GM19025 (cell line): ENCODE measurements at regions not wholly inside any gene's neighbourhood (a gene's known extent, or its start where the extent isn't known, plus 50 kb on each side); places are given as distances from the start of the nearest gene placed in this dataset.
A peak's percentile ranks its signal among the peaks of the same experiment; 100 is the strongest.
"Not testable (repeated sequence)": the region's sequence is repeated elsewhere in the genome, so short reads cannot be mapped to it uniquely, and the experiment has no call there.

Experiments used
- ATAC-seq: cut with Tn5 transposase; IDR thresholded peaks from one replicate; pipeline ENCODE4 v1.9.1; 2021; ENCODE audit warnings: mild to moderate bottlenecking, low read depth, moderate library complexity; ENCODE audit not compliant: unreplicated experiment

DNA sequence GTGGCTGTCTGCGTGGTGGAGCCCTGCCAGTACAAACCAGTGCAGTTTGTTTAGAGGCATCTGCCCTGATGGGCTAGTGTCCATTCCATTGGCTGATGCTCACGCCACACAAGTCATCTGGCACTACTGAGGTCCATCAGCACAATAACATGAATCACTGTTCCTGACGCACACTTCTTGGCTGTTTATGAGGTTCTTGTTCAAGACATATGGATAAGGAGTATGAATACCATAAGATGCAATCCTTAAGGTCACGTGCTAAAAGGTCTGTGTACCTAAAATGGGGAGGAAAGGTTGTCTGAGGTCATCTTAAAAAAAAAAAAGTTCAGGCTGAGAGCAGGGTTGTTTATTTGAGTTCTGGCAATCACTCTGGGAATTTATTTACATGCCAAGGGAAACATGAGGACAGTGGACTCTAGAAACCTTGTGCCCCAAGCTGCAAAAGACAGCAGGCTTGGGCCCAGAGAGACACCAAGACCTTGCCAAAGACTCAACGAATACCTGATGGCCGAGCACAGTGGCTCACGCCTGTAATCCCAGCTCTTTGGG lies 54.1 kb upstream of the SHLD1 start:
- no peak for ATAC-seq

DNA sequence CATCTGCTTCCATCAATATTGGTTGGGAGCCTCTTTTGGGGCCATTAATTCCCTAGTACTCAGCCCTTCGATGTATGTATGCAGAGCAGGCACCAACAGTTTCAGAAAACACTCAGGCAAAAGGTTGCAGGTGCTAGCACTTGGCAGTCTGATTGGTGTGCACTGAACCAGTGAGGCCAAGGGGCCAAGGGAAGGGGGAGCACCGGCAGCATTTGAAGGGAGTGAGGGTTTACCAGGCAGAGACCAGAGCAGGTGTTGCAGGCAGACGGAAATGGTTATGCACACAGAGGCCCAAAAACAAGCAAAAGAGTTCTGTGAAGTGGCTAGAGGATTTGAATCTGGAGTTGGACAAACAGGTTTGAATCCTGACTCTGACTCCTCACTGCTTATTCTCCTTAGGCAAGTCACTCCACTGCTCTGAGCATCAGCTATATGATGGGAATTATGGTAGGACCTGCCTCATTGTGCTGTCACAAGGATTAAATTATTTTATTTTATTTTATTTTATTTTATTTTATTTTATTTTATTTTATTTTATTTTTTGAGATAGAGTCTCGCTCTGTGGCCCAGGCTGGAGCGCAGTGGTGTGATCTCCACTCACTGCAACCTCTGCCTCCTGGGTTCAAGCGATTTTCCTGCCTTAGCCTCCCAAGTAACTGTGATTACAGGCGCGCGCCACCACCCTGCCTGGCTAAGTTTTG lies 58.1 kb upstream of the SHLD1 start:
- peak; percentile 91 for ATAC-seq

DNA sequence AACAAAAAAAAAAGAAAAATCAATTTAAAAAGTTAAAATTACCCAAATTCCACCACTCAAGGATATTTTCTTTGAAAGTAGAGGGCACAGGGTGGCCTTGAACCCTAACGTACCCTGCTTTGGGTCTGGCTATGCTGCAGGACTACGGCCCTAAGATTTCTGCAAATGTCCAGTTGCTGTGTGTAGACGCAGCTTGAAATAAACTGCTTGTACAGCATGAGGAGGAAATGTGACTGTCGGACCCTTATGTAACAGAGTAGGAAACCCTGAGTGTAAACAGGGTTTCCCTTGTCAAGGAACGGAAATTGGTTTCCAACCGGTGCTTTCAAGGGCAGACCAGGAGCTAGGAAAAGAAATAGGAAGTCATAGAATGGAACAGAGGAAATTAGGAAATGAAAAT lies 60.7 kb upstream of the SHLD1 start:
- ATAC-seq = no peak

DNA sequence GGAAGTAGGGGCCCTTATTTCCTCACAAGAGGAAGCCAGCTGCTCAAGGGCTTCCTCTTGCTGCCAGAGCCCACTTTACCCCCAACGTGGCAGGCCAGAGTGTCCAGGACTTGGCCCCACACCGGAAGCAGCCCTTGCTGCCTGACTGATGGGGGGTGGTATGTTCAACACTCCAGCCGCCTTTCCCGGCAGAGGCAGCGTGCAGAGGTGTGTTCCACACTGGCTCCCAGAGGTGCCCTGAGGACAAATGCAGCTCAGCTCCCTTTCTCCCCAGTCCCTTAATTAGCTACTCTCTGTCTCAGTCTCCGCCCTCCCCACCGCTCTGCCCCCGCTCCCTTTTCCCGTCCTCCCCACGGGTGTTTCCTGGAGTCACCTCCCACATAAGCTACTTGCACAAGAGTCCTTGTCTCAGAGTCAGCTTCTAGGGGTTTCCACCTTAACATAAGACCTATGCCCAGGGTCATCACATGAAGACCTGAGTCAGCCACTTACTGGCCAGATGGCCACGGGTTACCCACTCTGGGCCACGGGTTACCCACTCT lies 61.7 kb upstream of the SHLD1 start:
- no peak for ATAC-seq

DNA sequence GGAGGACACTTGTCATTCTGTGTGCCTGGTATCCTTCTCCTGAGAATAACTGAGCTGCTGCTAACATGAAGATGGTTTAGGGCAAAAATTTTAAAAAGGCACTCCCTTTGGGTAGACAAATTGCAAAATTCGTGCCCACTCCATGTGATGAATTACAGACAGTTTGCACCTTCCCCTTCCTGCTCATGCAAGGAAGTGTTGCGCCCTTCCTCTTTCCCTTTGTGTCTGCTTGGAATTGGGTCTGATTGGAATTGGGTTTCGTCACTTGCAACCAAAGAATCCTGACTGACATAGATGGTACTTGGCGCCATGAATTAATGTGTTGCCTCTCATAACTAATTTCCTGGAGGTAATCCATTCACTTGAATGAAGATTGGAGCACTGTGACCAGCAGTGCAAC lies 62.3 kb upstream of the SHLD1 start:
- ATAC-seq = no peak

DNA sequence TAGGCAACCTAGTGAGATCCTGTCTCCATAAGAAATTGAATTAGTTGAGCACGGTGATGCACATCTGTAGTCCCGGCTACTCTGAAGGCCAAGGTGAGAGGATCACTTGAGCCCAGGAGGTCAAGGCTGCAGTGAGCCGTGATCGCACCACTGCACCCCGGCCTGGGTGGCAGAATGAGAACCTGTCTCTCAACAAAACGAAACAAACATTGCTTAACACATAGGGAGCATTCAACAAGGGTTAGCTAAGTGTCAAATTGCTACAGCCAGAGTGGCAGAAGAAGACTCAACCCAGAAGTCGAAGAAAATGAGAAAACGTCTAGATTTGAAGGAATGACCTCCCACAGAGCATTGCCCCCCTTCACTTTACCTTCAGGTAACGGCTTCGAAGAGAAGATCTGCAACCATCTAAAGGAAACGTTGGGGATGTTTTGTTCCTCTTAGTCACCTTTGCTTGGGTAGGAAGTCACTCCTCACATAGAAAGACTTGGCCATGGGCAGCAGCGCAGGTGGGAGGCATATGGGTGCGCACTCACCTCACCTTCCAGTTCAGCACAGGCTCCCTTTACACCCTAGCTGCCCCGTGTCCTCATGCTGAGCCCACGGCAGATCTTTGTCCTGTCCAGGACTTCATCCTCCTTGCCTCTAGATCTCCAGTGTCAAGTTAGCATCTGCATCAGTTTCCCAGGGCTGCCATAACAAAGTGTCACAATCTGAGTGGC lies 63.7 kb upstream of the SHLD1 start:
- no peak for ATAC-seq

DNA sequence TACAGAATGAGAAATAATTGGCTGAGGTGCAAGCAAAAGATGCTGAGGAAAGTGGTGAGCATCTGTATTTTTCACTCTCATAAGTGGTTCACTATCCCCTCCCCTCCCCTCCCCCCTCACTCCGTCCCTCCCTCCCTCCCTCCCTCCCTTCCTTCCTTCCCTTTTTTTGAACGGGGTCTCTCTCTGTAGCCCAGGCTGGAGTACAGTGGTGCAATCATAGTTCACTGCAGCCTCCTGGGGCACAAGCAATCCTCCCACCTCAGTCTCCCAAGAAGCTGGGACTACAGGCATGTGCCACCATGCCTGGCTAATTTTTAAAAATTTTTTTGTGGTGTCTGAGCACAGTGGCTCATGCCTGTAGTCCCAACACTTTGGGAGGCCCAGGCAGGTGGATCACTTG lies 67.6 kb upstream of the SHLD1 start:
- ATAC-seq = not testable (repeated sequence)

DNA sequence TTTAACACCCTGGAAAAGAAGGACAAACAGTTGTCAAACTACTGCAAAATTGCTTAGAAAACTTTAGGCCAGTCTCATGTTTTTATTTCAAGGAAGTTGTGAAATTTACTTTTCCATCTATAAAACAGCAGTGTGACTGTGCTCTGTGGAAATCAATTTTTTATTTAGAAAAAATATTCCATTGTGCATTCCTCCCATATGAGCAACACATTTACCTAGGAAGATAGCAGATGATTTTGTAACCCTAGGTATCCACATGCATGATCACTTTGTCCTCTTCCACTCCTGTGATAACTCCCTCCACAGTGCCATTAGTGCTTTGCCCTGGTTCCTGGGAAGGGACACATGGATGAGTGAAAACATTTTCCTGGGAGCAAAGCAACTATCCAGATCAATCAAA lies 69.4 kb upstream of the GPCPD1 start:
- ATAC-seq = no peak

DNA sequence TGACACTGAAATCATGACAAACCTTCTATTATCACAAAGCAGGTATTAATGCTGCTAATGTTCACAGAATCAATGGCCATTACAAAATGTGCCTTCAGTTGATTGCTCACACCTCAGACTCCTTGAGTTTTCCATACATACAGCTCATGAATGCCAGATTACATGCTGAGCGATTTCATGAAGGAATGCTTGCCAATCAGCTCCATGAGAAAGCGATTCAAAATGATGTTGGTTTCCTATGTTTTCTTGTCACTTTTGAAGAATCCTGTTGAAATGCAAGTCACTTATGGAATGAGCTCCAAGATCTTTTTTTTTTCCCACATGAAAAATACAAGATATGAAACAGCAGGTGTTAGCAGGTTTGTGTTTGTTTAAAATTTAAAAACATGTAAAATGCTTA lies 68.0 kb upstream of the GPCPD1 start:
- ATAC-seq = no peak

DNA sequence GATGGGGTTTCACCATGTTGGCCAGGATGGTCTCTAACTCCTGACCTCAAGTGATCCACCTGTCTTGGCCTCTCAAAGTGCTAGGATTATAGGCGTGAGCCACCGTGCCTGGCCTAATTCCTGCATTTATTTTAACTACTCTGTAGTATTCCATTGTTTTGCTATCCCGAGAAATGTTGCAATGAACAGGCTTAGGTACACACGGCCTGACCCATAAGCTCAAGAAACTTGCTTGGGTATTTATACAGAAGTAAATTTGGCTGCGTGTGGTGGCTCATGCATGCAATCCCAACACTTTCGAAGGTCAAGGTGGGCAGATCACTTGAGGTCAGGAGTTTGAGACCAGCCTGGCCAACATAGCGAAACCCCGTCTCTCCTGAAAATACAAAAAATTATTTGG lies 67.1 kb upstream of the GPCPD1 start:
- not testable (repeated sequence) for ATAC-seq

DNA sequence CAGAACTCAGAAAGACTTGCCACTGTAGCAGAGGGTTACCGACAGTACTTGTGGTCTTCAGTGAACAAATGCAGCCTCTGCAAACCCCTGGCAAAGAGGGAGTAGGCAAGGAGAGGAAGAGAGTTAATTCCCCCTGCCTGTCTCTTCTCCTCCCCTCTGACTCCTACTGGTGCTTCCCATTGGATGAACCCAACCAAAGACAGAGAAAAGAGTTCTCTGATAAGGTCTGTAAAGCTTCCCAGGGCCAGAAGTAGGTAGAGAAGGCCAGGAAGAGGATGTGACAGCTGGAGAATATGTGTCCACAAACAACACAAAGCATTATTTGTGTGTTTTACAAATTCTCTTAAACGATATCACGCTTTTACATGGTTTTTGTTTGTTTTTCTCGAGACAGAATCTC lies 66.6 kb upstream of the GPCPD1 start:
- no peak for ATAC-seq

DNA sequence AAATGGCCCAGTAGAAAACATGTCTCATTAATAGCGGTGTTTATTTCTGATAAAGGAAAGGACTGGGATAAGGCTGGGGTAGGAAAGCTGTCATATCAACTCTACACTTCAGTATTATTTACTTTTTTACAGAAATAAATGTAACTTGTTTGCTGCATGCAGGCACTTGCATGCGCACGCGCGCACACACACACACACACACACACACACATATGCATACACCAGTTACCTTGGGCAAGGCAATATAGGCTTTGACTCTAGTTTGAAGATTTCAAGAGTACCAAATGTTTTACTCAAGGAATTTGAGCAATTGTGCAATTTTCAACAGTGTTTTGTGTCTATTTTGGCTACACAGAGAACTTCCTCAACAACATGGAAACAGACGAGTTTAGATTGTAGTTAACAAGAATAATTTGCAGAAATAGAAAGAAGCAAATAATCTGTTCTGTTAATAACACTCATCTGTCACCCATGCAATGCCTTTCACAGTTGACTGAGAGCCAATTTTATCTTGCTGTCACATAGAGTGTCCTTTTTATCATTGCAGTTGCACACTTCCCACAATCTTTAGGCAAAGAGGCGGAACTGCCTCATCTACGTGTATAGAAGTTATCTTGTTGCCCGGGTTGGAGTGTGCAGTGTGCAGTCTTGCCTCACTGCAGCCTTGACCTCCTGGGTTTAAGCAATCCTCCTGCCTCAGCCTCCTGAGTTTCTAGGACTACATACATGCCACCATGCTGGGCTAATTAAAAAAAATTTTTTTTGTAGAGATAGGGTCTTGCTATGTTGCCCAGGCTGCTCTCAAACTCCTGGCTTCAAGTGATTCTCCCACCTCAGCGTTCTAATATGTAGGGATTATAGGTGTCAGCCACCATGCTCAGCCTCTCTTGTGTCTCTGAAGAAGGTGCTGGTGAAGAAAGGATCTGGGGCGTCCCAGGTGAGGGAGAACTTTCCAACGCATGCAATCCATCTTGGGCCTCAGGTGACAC lies 64.6 kb upstream of the GPCPD1 start:
- ATAC-seq = no peak

DNA sequence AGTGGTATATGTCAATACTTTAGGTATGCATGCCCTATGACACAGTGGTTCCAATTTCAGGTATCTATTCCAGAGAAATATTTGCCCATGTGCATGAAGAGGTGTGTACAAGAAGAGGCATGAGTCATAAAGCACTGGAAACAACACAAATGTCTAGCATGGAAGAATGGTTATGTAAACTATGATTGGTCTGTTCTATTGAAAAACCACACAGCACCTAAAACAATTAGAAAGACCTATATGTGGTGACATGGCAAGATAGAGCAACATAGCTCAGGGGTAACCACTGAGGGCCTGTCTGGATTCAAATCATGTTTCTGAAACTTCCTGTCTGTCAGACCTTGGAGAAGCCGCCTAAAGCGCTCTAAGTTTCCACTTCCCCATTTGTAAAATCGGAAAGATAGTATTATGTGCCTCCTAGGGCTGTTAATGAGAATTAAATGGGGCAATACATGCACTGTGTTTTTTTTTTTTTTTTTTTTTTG lies 63.4 kb upstream of the GPCPD1 start:
- ATAC-seq = no peak

DNA sequence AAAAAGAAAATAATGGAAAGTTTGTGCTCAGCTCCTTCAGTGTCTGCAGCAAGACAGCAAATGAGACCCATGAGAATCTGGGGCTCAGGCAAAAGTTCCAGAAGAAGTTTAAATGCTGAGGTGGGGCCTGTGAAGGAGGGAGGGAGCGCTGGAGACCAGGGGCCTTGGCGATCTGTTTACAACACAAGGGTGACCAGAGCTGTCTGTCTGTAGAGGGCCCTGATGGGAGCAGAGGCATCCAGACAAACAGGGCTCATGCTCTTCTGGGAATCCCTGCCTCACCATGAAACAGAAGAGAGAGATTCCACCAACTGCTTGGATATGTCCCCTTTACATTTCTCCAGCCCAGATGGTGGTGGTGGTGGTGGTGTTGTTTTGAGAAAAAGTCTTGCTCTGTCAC lies 60.1 kb upstream of the GPCPD1 start:
- ATAC-seq = no peak

DNA sequence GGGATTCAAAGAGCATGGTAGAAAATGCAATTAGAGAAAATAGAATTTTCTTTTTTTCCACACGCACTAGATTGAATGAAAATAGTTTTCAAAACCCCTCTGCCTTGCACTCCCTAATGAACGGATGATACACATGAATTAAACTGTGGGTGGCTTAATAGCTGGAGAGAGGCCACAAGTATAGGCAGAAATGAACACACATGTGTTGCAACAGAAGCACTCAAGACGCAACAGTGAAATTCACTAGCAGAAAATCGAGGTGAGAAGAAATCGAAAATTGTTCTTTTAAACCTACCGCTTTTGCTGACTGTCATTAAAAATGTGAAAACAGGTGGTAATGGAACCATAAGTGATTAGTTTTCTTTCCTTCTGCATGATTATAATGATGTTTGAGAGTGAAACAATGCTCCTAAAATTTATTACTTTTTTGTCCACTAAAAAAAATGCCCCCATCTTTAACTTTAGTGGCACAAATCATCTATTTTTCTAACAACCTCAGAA lies 59.3 kb upstream of the GPCPD1 start:
- ATAC-seq = no peak

DNA sequence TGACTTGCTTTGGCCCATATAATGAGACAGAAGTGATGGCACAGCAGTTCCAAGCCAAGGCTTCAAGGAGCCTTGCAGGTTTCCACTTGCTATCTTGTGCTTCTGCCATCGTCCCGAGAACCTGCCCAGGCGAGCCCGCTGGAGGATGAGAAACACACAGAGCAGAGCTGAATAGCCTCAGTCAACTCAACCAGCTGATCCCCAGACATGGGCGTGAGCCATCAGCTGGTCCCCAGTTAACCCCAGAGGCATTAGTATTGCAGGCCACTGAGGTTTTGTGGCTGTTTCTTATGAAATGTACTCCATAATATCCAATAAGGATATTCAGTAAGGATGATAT lies 57.7 kb upstream of the GPCPD1 start:
- ATAC-seq = no peak

DNA sequence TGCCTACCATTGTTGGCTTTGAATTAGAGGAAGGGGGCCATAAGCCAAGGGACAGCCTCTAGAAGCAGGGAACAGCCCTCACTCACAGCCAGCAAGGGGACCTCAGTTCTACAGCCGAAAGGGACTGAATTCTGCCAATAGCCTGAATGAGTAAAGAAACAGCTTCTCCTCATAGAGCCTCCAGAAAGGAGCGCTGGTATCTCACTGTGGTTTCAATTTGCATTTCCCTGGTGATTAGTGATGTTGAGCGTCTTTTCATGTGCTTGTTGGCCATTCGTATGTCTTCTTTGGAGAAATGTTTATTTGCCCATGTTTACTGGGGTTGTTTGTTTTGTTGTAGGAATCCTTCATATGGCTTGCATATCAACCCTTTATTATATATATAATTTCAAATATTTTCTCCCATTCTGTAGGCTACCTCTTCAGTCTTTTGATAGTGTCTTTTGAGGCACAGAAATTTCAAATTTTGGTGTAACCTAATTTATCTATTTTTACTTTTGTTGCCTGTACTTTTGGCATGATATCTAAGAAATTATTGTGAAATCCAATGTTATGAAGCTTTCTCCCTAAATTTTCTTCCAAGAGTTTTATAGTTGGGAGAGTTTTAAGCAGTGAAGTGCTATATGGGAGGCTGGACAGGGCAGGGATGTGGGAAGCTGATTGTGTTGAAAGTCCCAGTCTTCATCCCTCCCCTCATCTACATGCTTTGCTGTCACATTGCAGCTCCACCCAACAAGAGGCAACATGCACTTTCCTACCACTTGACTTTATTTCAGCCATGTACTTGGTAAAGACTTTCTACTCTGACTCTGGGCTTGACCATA lies 57.1 kb upstream of the GPCPD1 start:
- no peak for ATAC-seq

DNA sequence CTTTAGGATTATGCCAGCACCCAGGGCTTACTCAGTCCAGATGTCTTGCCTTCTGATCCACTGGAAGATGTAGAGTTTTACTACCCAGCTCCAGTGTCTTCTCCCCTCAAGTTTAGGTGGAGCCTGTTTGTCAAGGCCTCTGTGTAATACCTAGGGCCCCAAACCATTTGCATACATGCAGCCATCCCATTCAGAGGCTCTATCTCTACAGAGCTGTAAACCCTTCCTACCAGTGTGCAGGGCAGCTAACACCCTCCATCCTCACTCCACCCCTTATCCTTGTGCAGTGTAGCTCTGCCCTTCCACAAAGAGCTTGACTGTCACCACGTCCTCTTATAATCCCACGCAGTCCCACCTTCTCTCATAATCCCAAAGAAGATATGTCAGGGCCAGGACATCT lies 54.6 kb upstream of the GPCPD1 start:
- no peak for ATAC-seq

DNA sequence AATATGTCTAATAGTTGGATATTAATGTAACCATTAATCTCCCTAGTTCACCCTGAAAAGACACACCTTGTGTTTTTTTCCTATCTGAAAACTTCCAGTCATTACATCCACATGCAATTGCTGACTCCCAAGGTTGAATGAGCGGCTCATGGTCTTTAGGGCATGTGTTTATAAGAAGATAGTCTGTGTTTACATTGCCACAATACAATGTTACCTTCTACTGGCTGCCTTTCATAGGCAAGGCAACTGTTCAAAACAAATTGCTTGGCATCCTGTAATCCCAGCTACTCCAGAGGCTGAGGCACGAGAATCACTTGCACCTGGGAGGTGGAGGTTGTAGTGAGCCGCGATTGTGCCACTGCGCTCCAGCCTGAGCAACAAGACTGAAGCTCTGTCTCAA lies 52.6 kb upstream of the GPCPD1 start:
- no peak for ATAC-seq

DNA sequence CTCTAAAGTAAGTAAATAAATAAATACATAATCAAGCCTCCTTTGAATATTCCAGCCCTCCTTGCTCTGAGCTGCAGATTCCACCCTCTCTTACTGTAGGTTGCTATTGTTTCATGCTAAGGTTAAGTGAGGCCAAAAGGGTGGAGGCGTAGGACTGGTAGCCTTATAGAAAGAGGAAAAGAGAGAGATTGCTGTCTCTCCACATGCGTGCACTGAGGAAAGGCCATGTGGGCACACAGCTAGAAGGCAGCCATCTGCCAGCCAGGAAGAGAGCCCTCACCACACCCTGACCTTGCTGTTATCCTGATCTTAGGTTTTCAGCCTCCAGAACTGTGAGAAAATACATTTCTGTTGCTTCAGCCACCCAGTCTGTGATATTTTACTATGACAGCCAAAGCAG lies 52.0 kb upstream of the GPCPD1 start:
- no peak for ATAC-seq
